ENCODE measurements at regions not wholly inside any gene's neighbourhood (a gene's known extent, or its start where the extent isn't known, plus 50 kb on each side); places are given as distances from the start of the nearest gene placed in this dataset.
"Not testable (repeated sequence)": the region's sequence is repeated elsewhere in the genome, so short reads cannot be mapped to it uniquely, and the experiment has no call there.

- DNase-seq: no peak
Observed at GRCh38 chr1:187985897-187986654, 1157.3 kb downstream of the PLA2G4A start.

GRCh38 chr1:187987236-187987776, 1158.6 kb downstream of the PLA2G4A start:
- no peak for DNase-seq

- no peak for DNase-seq
Observed at GRCh38 chr1:187991944-187992343, 1163.2 kb downstream of the PLA2G4A start.

GRCh38 chr1:187996780-187997179, 1168.0 kb downstream of the PLA2G4A start:
- no peak for DNase-seq

GRCh38 chr1:187999973-188000372, 1171.2 kb downstream of the PLA2G4A start:
- no peak for DNase-seq

GRCh38 chr1:188003687-188004086, 1174.9 kb downstream of the PLA2G4A start:
- DNase-seq: not testable (repeated sequence)

- DNase-seq: no peak
Observed at GRCh38 chr1:188004849-188005248, 1176.1 kb downstream of the PLA2G4A start.

- no peak for DNase-seq
Observed at GRCh38 chr1:188006354-188006753, 1177.6 kb downstream of the PLA2G4A start.

GRCh38 chr1:188013222-188013849, 1184.6 kb downstream of the PLA2G4A start:
- DNase-seq: not testable (repeated sequence)

GRCh38 chr1:188017921-188018320, 1189.2 kb downstream of the PLA2G4A start:
- DNase-seq: no peak

- no peak for DNase-seq
Observed at GRCh38 chr1:188022661-188023060, 1193.9 kb downstream of the PLA2G4A start.

- DNase-seq: no peak
Observed at GRCh38 chr1:188023206-188023605, 1194.5 kb downstream of the PLA2G4A start.

- no peak for DNase-seq
Observed at GRCh38 chr1:188027613-188028012, 1198.9 kb downstream of the PLA2G4A start.

- DNase-seq: not testable (repeated sequence)
Observed at GRCh38 chr1:188037572-188037971, 1208.8 kb downstream of the PLA2G4A start.

- no peak for DNase-seq
Observed at GRCh38 chr1:188043536-188044245, 1214.9 kb downstream of the PLA2G4A start.

GRCh38 chr1:188050250-188050649, 1221.5 kb downstream of the PLA2G4A start:
- no peak for DNase-seq

GRCh38 chr1:188056011-188056410, 1227.3 kb downstream of the PLA2G4A start:
- DNase-seq: no peak

GRCh38 chr1:188058801-188059200, 1230.1 kb downstream of the PLA2G4A start:
- DNase-seq: no peak

GRCh38 chr1:188061881-188062280, 1233.1 kb downstream of the PLA2G4A start:
- DNase-seq: no peak

GRCh38 chr1:188062456-188062855, 1233.7 kb downstream of the PLA2G4A start:
- no peak for DNase-seq

GRCh38 chr1:188065917-188066316, 1237.2 kb downstream of the PLA2G4A start:
- no peak for DNase-seq

GRCh38 chr1:188070848-188071247, 1242.1 kb downstream of the PLA2G4A start:
- no peak for DNase-seq

- no peak for DNase-seq
Observed at GRCh38 chr1:188089015-188089414, 1260.3 kb downstream of the PLA2G4A start.

GRCh38 chr1:188089461-188089860, 1260.7 kb downstream of the PLA2G4A start:
- no peak for DNase-seq

All from activated CD4-positive, CD25-positive, alpha-beta regulatory T cell treated with anti-CD3 and anti-CD28 coated beads, Interleukin-2, amount 50 U/mL, for 72 hours (primary cell).